Osteoblast (primary cell): ENCODE measurements at regions not wholly inside any gene's neighbourhood (a gene's known extent, or its start where the extent isn't known, plus 50 kb on each side); places are given as distances from the start of the nearest gene placed in this dataset.

Experiments used
- DNase-seq: peaks from one replicate; pipeline ENCODE4 v3.0.0; 2011; ENCODE audit warnings: low spot score, mixed read lengths; ENCODE audit not compliant: insufficient read length; ENCODE audit errors: missing footprints
- H2AFZ ChIP-seq: 2 replicates; pipeline ENCODE4 v1.6.0; 2011; ENCODE audit warnings: mild to moderate bottlenecking, low read length
- H3K27ac ChIP-seq: 2 replicates; pipeline ENCODE4 v1.5.1; 2011; ENCODE audit warnings: mild to moderate bottlenecking, low read depth, low read length, moderate library complexity
- H3K27me3 ChIP-seq: 2 replicates; pipeline ENCODE4 v1.6.0; 2012; ENCODE audit warnings: mild to moderate bottlenecking, control low read depth, inconsistent platforms, low read length, moderate library complexity; ENCODE audit not compliant: insufficient read depth
- H3K36me3 ChIP-seq: 2 replicates; pipeline ENCODE4 v1.5.1; 2011; ENCODE audit warnings: mild to moderate bottlenecking, low read length, control low read depth, moderate library complexity; ENCODE audit not compliant: insufficient read depth
- H3K4me1 ChIP-seq: 2 replicates; pipeline ENCODE4 v1.5.1; 2011; ENCODE audit warnings: mild to moderate bottlenecking, low read length, control low read depth, moderate library complexity; ENCODE audit not compliant: insufficient read depth
- H3K4me2 ChIP-seq: 2 replicates; pipeline ENCODE4 v1.6.0; 2011; ENCODE audit warnings: mild to moderate bottlenecking, low read length; ENCODE audit not compliant: insufficient read depth
- H3K4me3 ChIP-seq: fragments of 200-600 bp; sonication (generic); 3 replicates; pipeline ENCODE4 v1.5.1; 2012; ENCODE audit warnings: mild to moderate bottlenecking, low read length, inconsistent platforms; ENCODE audit not compliant: insufficient read depth
- H3K79me2 ChIP-seq: 2 replicates; pipeline ENCODE4 v1.6.0; 2012; ENCODE audit warnings: mild to moderate bottlenecking, low read length, control low read depth, inconsistent platforms; ENCODE audit not compliant: insufficient read depth
- H3K9me3 ChIP-seq: 2 replicates; pipeline ENCODE4 v1.5.1; 2011; ENCODE audit warnings: low read depth, low read length, control low read depth
- H4K20me1 ChIP-seq: 2 replicates; pipeline ENCODE4 v1.6.0; 2012; ENCODE audit warnings: mild to moderate bottlenecking, low read length, control low read depth; ENCODE audit not compliant: insufficient read depth
- TF ChIP-seq, protein P1 (sequence below): IDR thresholded peaks from 2 replicates; pipeline ENCODE4 v1.5.1; 2011; ENCODE audit warnings: mild to moderate bottlenecking, low read depth, low read length, moderate library complexity; ENCODE audit errors: extremely low read depth

DNA sequence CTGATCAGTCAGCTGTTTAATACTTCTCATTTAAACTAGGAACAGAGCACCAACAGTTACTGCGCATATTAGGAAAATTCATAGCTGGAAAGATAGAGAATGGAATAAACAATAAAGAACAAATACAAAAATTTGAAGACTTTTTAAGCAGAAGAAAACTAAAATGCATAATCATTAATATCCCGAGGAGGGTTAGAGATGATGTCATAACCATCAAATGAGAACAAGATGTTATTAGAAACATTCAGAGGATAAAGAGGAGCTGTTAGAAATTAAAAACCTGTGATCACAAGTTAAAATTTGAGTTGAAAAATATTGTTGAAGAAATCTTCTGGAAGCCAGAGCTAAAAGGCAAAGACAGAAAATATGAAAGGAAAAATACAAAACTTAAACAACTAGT lies 54.0 kb upstream of the ALKAL2 start:
- DNase-seq = no peak
- Histone ChIP-seq H3K4me2 (no peak overlapping the region), H3K4me1 (no peaks in the 10 kb centered on the region), H3K9me3 (no peaks in the 10 kb centered on the region), H3K79me2 (no peaks in the 10 kb centered on the region), H3K27ac (no peak overlapping the region), H3K36me3 (no peaks in the 10 kb centered on the region), H2AFZ (no peak overlapping the region), H3K27me3 (no peaks in the 10 kb centered on the region), H4K20me1 (no peaks in the 10 kb centered on the region), H3K4me3 (no peak overlapping the region)
- TF ChIP-seq, protein P1, sequence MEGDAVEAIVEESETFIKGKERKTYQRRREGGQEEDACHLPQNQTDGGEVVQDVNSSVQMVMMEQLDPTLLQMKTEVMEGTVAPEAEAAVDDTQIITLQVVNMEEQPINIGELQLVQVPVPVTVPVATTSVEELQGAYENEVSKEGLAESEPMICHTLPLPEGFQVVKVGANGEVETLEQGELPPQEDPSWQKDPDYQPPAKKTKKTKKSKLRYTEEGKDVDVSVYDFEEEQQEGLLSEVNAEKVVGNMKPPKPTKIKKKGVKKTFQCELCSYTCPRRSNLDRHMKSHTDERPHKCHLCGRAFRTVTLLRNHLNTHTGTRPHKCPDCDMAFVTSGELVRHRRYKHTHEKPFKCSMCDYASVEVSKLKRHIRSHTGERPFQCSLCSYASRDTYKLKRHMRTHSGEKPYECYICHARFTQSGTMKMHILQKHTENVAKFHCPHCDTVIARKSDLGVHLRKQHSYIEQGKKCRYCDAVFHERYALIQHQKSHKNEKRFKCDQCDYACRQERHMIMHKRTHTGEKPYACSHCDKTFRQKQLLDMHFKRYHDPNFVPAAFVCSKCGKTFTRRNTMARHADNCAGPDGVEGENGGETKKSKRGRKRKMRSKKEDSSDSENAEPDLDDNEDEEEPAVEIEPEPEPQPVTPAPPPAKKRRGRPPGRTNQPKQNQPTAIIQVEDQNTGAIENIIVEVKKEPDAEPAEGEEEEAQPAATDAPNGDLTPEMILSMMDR = no peak

GRCh38 chr2:341017-341542 lies 53.2 kb upstream of the ALKAL2 start:
- no peak overlapping the region for H3K4me2 ChIP-seq
- H2AFZ ChIP-seq = no peak overlapping the region
- DNase-seq = no peak
- no peak overlapping the region for H3K4me3 ChIP-seq
- H3K9me3 ChIP-seq = no peaks in the 10 kb centered on the region
- no peaks in the 10 kb centered on the region for H3K4me1 ChIP-seq
- no peaks in the 10 kb centered on the region for H4K20me1 ChIP-seq
- no peaks in the 10 kb centered on the region for H3K36me3 ChIP-seq
- H3K79me2 ChIP-seq = no peaks in the 10 kb centered on the region
- no peaks in the 10 kb centered on the region for H3K27me3 ChIP-seq
- no peak overlapping the region for H3K27ac ChIP-seq
- TF ChIP-seq, protein P1 = no peak
